ENCODE measurements at regions not wholly inside any gene's neighbourhood (a gene's known extent, or its start where the extent isn't known, plus 50 kb on each side); places are given as distances from the start of the nearest gene placed in this dataset.

GRCh38 chr1:194176212-194176611 lies 989.8 kb upstream of the B3GALT2 start:
- intact Hi-C loops (cut with DNase I): no loop called here
- no peak for DNase-seq (ENCODE audit: low spot score)

- intact Hi-C loops (cut with DNase I): no loop called here
These were observed 988.8 kb upstream of the B3GALT2 start for GRCh38 chr1:194175251-194175650.

GRCh38 chr1:194174528-194174927 lies 988.1 kb upstream of the B3GALT2 start:
- intact Hi-C loops (cut with DNase I): no loop called here
- DNase-seq (ENCODE audit: low spot score): no peak

More at GRCh38 chr1:194175251-194175650, 988.8 kb upstream of the B3GALT2 start:
- DNase-seq (ENCODE audit: low spot score): no peak

GRCh38 chr1:194171596-194171995 lies 985.2 kb upstream of the B3GALT2 start:
- intact Hi-C loops (cut with DNase I): no loop called here
- DNase-seq (ENCODE audit: low spot score): no peak

- intact Hi-C loops (cut with DNase I): no loop called here
- no peak for DNase-seq (ENCODE audit: low spot score)
These were observed 981.7 kb upstream of the B3GALT2 start for GRCh38 chr1:194167956-194168640.

GRCh38 chr1:194164755-194165154 lies 978.3 kb upstream of the B3GALT2 start:
- DNase-seq (ENCODE audit: low spot score): no peak
- intact Hi-C loops (cut with DNase I): no loop called here

- DNase-seq (ENCODE audit: low spot score): no peak
- intact Hi-C loops (cut with DNase I): no loop called here
These were observed 975.2 kb upstream of the B3GALT2 start for GRCh38 chr1:194161591-194161990.

GRCh38 chr1:194159941-194160340 lies 973.5 kb upstream of the B3GALT2 start:
- intact Hi-C loops (cut with DNase I): no loop called here
- DNase-seq (ENCODE audit: low spot score): no peak

- intact Hi-C loops (cut with DNase I): no loop called here
- DNase-seq (ENCODE audit: low spot score): no peak
These were observed 969.5 kb upstream of the B3GALT2 start for GRCh38 chr1:194155962-194156361.

- intact Hi-C loops (cut with DNase I): no loop called here
- no peak for DNase-seq (ENCODE audit: low spot score)
These were observed 964.6 kb upstream of the B3GALT2 start for GRCh38 chr1:194151056-194151455.

GRCh38 chr1:194150242-194150641 lies 963.8 kb upstream of the B3GALT2 start:
- DNase-seq (ENCODE audit: low spot score): no peak
- intact Hi-C loops (cut with DNase I): no loop called here

- DNase-seq (ENCODE audit: low spot score): no peak
- intact Hi-C loops (cut with DNase I): no loop called here
These were observed 946.7 kb upstream of the B3GALT2 start for GRCh38 chr1:194133152-194133551.

- intact Hi-C loops (cut with DNase I): no loop called here
- no peak for DNase-seq (ENCODE audit: low spot score)
These were observed 931.7 kb upstream of the B3GALT2 start for GRCh38 chr1:194118086-194118485.

GRCh38 chr1:194117582-194117981 lies 931.2 kb upstream of the B3GALT2 start:
- intact Hi-C loops (cut with DNase I): no loop called here

GRCh38 chr1:194114288-194114687 lies 927.9 kb upstream of the B3GALT2 start:
- intact Hi-C loops (cut with DNase I): no loop called here
- DNase-seq (ENCODE audit: low spot score): no peak

More at GRCh38 chr1:194117582-194117981, 931.2 kb upstream of the B3GALT2 start:
- DNase-seq (ENCODE audit: low spot score): no peak

GRCh38 chr1:194105381-194105780 lies 919.0 kb upstream of the B3GALT2 start:
- DNase-seq (ENCODE audit: low spot score): no peak
- intact Hi-C loops (cut with DNase I): no loop called here

- intact Hi-C loops (cut with DNase I): no loop called here
- peak; percentile 51 for DNase-seq (ENCODE audit: low spot score)
These were observed 917.9 kb upstream of the B3GALT2 start for GRCh38 chr1:194104247-194104844.

GRCh38 chr1:194103516-194104246 lies 917.3 kb upstream of the B3GALT2 start:
- intact Hi-C loops (cut with DNase I): no loop called here
- DNase-seq (ENCODE audit: low spot score): peak; percentile 76

- intact Hi-C loops (cut with DNase I): no loop called here
- no peak for DNase-seq (ENCODE audit: low spot score)
These were observed 916.7 kb upstream of the B3GALT2 start for GRCh38 chr1:194103101-194103500.

- DNase-seq (ENCODE audit: low spot score): no peak
- intact Hi-C loops (cut with DNase I): no loop called here
These were observed 916.2 kb upstream of the B3GALT2 start for GRCh38 chr1:194102607-194103006.

GRCh38 chr1:194084755-194085154 lies 898.3 kb upstream of the B3GALT2 start:
- intact Hi-C loops (cut with DNase I): no loop called here
- no peak for DNase-seq (ENCODE audit: low spot score)

All from posterior vena cava (tissue), 2 donors.